HG03280 (cell line): ENCODE measurements at regions not wholly inside any gene's neighbourhood (a gene's known extent, or its start where the extent isn't known, plus 50 kb on each side); places are given as distances from the start of the nearest gene placed in this dataset.
"Not testable (repeated sequence)": the region's sequence is repeated elsewhere in the genome, so short reads cannot be mapped to it uniquely, and the experiment has no call there.

Experiments
- ATAC-seq: cut with Tn5 transposase; IDR thresholded peaks from one replicate; pipeline ENCODE4 v1.9.1; 2021; ENCODE audit warnings: mild to moderate bottlenecking, moderate library complexity; ENCODE audit not compliant: unreplicated experiment

DNA sequence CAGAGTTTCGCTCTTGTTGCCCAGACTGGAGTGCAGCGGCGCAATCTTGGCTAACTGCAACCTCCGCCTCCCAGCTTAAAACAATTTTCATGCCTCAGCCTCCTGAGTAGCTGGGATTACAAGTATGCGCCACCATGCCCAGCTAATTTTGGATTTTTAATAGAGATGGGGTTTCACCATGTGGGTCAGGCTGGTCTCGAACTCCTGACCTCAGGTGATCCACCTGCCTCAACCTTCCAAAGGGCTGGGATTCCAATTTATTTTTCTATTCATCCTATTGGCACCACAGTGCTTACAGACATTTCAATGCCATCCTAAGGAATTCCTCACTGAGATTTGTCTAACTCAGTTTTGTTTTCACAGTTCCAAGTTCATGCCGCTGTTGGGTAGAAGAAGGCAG, 98.3 kb upstream of the EGLN3 start:
- ATAC-seq = not testable (repeated sequence)

DNA sequence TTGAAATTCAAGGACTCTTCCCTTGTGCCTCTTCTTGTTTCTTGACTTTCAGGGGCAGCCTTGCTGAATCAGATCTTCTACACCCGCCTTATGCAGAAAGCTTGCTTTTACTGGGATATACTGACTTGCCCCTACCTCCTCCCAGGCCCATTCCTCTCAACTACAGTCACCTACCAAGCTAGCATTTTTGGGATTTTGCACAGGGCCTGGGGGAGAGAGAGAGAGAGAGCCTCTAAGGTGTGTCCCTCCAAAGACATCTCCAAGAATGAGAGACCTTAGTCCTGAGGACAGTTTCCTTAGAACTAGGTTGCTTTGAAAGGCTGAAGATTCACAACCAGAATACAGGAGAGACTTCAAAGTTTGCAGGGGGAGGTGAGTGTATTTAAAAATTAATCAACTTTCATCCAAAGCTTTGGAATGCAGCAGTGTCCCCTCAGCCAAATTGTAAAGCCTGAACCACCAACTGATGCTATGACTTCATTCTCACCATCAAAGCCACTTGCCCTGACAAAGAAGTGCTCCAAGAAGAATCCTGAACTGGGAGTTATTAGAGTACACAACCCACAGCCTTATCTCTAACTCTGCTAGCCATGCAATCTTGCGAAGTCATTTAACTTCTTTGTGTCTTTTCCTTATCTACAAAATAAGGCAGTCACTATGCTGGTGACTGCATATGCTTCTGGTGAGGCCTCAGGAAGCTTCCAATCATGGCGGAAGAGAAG, 96.1 kb upstream of the EGLN3 start:
- no peak for ATAC-seq

GRCh38 chr14:34044666-34045306, 93.9 kb upstream of the EGLN3 start:
- no peak for ATAC-seq

DNA sequence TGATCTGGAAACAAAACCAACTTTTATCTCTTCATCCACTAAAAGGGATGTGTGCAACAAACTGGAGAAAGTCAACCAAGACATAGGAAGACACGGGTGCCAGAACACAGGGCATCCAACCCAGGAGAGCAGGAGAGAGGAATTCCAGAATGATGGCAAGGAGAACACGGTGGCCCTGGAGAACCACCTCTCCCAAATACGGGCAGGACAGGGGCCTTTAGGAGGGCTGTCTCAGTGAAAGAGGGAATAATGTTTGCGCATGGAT, 93.4 kb upstream of the EGLN3 start:
- no peak for ATAC-seq

GRCh38 chr14:34043627-34044372, 92.9 kb upstream of the EGLN3 start:
- peak; percentile 78 for ATAC-seq

DNA sequence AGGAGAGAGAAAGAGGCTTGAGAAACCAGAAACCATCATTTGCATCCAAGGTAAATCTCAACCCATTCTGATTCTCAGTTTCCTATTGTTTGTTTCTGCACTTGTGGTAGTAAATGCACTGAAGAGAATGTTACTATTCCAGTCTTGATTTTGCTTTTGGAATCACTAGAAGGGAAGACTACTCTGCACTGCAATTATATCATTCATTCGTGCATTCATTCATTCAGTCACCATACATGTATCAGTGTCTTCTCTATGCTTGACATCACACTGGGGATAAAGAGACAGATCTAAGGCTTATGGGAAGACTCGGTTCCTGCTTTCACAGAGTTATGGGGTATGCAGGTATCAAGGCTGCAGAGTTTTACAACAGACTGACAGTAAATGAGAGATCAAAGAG, 90.3 kb upstream of the EGLN3 start:
- ATAC-seq = no peak

- no peak for ATAC-seq
Observed at GRCh38 chr14:34040766-34041165, 89.9 kb upstream of the EGLN3 start.

DNA sequence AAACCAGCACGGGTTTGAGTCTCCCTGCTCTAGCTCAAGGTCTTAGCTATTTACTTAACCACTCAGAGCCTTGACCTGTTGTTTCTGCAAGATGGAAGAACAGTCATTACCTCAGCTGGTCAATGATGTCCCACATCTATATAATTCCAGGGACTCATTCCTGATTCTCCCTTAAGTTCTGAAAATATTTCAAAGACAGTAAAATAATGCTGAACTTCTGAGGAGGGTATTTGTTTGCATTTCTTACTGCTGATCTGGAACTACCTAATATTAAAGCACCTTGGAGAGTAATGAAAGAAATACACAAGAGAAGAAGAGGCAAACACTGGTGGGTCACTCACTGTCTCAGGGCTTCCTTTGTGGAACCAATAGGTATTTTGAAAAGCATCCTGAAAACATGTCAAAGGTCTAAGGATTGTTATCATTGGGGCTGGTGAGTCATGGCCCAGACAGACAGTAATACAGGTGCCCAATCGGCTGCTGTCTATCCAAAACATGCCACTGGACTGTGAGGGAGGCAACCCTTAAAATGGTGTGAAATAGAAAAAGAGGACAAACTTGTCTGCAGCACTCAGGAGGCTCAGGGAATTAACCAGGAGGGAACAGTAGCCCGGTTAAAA, 88.7 kb upstream of the EGLN3 start:
- ATAC-seq = no peak

DNA sequence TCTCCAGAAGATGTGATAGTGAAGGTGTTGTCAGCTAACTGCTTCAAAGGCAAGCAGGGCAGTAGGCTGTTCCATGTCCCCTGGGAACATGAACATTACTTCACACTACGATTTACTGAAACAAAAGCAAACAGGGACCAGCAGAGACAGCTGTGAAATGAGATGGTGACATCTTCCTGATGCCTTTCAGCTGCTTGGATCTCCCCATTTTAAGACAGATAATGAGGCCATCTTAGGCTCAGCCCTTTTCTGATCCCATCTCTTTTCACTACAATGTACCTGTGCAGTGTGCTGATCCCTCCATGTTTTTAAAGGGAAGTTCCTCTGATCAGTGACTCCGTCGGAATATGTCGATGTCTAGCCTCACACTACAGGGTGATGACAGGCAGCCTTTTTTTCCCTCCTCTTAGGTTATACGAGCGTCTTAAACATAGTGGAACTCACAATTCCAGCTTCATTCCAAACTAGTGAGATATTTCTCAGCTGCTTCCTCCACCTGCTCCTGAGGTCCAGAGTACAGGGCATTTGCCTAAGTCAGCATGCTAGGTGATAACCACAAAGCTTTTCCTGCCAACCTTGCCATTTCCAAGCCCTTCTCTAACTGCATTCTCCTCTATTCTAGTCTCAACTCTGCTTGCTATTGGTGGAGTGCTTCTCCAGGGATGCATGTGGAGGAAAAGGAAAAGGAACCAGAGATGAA, 87.6 kb upstream of the EGLN3 start:
- ATAC-seq = no peak

DNA sequence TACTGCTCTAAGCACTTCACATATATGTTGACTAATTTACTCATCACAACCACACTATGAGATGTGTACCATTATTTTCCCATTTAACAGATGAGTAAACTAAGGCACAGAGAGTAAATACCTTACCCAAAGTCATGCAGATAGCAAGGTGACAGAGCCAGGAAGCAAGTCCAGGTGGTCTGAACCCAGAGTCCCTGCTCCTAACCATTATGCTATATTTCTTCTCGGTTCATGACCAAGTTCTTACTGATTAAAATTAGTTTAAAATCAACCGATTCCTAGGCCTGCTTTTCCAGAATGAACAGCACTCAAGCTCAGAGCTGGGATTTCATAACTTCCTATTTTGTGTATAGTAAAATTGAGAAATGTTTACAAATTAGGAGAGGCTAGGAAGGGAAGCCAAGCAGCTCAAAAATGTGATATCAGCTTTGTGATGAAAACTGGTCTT, 85.5 kb upstream of the EGLN3 start:
- no peak for ATAC-seq

DNA sequence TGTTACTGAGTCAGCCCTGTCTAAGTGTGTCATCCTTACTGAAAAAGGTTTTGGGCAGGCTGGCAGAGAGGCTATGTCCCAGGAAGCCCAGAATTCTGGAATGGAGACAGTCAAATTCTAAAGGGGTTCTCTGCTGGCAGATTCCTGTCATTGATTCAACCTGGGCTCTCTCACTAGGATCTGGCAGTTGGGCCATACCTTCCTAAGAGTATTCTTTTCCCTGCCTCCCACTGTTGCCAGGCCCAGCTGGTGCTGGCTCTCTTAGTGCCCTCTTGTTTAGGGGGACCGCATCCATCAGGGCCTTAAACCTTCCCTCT, 85.0 kb upstream of the EGLN3 start:
- ATAC-seq = no peak

- no peak for ATAC-seq
Observed at GRCh38 chr14:34035177-34035933, 84.5 kb upstream of the EGLN3 start.

DNA sequence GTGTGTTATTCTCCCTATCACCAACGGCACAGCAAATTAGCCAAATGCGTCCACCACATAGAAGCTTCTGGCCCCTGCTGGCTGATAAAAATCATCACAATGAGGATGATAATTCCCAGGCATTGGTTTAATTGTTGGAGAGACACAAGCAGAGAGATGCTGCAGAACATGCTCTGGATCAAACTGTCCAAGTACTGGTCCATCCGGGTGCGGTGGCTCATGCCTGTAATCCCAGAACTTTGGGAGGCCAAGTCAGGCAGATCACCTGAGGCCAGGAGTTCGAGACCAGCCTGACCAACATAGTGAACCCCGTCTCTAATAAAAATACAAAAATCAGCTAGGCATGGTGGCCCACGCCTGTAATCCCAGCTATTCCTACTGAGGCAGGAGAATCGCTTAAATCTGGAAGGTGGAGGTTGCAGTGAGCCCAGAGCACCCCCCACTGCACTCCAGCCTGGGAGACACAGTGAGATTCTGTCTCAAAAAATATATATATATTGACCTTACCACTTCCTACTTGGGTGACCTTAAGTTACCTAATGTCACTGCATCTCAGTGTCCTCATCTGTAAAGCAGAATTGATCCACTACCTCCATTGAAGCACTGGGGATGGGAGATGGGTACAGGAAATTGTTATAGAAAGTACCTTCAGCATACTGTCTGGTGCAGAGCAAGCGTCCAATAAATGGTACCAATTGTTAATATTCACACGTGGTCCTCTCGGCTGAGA, 83.7 kb upstream of the EGLN3 start:
- no peak for ATAC-seq

DNA sequence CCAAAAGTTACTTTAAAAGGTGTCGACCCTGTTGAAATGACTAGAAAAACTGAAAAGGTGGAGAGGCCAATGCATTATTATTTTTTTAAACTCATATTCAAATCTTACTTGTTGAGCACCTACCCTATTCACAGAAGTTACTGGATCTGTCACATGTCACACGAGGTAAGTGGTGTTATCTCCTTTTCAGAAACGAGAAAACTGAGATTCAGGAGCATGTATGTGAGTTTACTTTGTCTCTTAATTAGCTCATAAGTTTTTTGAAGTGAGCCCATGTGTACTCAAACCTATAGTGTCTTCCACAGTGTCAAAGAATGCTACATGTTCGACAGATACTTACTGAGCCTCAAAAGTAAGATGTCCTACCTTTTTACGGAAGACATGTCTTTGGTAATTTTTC, 81.8 kb upstream of the EGLN3 start:
- no peak for ATAC-seq

GRCh38 chr14:34030864-34031263, 80.0 kb upstream of the EGLN3 start:
- ATAC-seq = no peak

DNA sequence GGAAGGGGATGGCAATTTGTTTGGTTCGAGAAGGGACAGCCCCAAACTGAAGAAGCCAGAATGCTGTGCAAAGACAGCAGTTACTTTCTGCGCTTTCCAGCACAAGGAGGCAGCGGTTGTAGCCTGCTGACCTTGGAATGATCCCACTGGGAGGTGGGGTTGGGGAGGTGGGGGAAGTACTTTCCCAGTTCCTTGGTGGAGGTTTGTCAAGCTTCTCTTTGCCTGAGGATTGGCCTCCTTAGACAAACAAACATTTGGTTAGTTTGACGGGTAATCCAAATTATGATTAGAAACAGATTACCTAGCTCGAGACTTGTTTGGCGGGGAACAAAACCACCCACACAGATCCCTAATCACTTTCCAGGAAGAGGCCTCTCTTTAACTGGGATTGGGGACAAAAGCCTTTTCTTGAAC, 79.1 kb upstream of the EGLN3 start:
- ATAC-seq = no peak

- no peak for ATAC-seq
Observed at GRCh38 chr14:34027990-34028495, 77.2 kb upstream of the EGLN3 start.

- ATAC-seq = no peak
Observed at GRCh38 chr14:34027130-34027989, 76.5 kb upstream of the EGLN3 start.
